Omental fat pad (tissue), 3 donors: ENCODE measurements at regions not wholly inside any gene's neighbourhood (a gene's known extent, or its start where the extent isn't known, plus 50 kb on each side); places are given as distances from the start of the nearest gene placed in this dataset.

Experiments used
- ATAC-seq: fragments of 150-250 bp; one replicate; pipeline ENCODE4 v1.9.1; 2016; ENCODE audit warnings: mild to moderate bottlenecking, moderate library complexity; ENCODE audit not compliant: low FRiP score
- DNase-seq: peaks from one replicate; pipeline ENCODE4 v3.0.0-alpha.2; 2019; ENCODE audit warnings: low spot score
- TF ChIP-seq, protein P1 (sequence below), 3 donors: fragments of 450-650 bp; IDR thresholded peaks; one replicate each; pipeline ENCODE4 v1.5.1; 2016 to 2017; ENCODE audit warnings: antibody characterized with exemption in 3 of 3, mild to moderate bottlenecking in 3 of 3, moderate library complexity in 2 of 3

- TF ChIP-seq, protein P1, sequence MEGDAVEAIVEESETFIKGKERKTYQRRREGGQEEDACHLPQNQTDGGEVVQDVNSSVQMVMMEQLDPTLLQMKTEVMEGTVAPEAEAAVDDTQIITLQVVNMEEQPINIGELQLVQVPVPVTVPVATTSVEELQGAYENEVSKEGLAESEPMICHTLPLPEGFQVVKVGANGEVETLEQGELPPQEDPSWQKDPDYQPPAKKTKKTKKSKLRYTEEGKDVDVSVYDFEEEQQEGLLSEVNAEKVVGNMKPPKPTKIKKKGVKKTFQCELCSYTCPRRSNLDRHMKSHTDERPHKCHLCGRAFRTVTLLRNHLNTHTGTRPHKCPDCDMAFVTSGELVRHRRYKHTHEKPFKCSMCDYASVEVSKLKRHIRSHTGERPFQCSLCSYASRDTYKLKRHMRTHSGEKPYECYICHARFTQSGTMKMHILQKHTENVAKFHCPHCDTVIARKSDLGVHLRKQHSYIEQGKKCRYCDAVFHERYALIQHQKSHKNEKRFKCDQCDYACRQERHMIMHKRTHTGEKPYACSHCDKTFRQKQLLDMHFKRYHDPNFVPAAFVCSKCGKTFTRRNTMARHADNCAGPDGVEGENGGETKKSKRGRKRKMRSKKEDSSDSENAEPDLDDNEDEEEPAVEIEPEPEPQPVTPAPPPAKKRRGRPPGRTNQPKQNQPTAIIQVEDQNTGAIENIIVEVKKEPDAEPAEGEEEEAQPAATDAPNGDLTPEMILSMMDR (IDR thresholded peaks at IDR 0.05), result no peak
- DNase-seq, result no peak
- no peak for ATAC-seq
These were observed 94.7 kb upstream of the SLC8A1 start for GRCh38 chr2:40546439-40547191.

- ATAC-seq (no peak), DNase-seq (no peak)
- TF ChIP-seq, protein P1 (IDR thresholded peaks at IDR 0.05), result no peak
These were observed 96.6 kb upstream of the SLC8A1 start for GRCh38 chr2:40548521-40548920.

- no peak for ATAC-seq
- TF ChIP-seq, protein P1 (IDR thresholded peaks at IDR 0.05), result no peak
- no peak for DNase-seq
These were observed 98.2 kb upstream of the SLC8A1 start for GRCh38 chr2:40550085-40550484.

DNA sequence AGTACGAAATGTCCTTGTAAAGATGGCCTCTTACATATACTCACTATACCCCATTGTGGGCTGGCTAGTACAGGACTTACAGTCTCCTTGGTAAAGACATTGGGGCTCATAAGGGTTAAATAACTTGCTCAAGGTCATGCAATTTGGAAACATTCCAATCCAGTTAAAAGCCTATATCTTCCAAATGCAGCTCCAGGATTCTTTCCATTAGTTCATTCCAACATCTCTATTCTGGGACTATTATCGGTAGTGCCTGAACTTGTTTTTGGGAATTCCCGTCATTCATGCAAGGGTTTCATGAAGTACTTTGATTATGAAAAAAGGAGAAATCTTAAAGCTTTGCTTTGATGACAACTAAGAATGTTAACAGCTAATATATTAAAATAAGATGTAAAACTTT is 99.2 kb upstream of the SLC8A1 start:
- ATAC-seq (no peak), DNase-seq (no peak)
- TF ChIP-seq, protein P1 (IDR thresholded peaks at IDR 0.05), result no peak

GRCh38 chr2:40554665-40555294 is 102.9 kb upstream of the SLC8A1 start:
- ATAC-seq, result no peak
- DNase-seq, result peak; percentile 83
- TF ChIP-seq, protein P1 (IDR thresholded peaks at IDR 0.05), result peak in 1 of 3 donors; percentile 51

DNA sequence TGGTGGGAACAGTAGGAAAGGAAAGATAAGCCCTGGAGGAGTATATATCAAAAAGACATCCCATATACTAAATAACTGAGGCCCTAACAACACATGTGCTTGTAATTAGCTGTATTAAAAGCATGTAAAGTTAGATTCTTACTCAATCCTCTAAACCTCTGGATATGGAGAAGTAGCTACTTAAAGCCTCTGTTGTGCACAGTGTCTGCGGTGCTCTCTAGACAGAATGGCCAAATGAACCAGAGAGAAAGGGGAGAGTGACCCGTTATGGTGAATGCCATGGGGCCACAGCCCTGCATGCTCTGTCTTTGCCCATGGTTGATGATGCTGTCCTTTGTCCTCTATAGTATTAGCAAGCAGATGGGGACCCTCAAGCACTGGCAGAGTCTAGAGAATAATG is 104.4 kb upstream of the SLC8A1 start:
- TF ChIP-seq, protein P1 (IDR thresholded peaks at IDR 0.05), result no peak
- ATAC-seq (no peak), DNase-seq (no peak)

DNA sequence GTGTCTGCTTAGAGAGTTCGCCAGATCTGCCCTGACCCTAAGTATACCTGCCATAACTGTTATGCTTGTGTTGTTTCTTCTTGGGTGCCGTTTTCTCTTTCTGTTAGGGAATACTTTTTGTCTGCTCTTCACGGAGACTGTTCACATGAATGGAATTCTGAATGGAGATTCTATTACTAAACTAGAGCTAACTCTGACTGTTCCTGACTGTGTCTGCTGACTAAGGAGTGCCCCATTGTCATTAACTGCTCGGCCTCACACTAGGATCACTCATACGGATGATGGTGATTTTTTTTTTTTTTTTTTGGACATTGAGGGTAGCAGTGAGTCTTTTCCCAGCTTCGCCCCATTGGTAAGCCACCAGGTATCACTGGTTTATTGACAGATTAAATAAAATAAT is 104.8 kb upstream of the SLC8A1 start:
- ATAC-seq (no peak), DNase-seq (no peak)
- TF ChIP-seq, protein P1 (IDR thresholded peaks at IDR 0.05), result no peak
